ENCODE measurements at regions not wholly inside any gene's neighbourhood (a gene's known extent, or its start where the extent isn't known, plus 50 kb on each side); places are given as distances from the start of the nearest gene placed in this dataset.

DNA sequence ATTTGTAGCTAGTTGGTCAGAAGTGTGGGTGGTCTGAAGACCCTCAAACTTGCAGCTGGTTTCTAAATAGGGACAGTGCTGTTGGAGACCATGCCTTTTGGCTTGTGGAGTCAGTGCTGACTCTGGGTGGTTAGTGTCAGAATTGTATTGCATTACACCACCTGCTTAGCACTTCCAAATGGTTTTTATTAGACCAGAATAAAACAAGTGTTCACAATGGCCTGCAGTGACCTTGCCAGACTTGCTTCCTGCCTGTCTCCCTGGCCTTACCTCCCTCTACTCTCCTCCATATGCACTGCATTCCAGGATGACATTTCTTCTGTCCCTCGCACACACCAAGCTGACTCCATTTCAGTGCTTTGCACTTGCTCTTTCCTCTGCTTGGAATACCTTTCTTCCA lies 72.7 kb upstream of the CNIH3 start:
- Histone ChIP-seq H3K4me1 (ENCODE audit: insufficient read depth, low read length, poor library complexity, severe bottlenecking) (peaks cover 47% of the 10 kb centered on the region), H2AFZ (ENCODE audit: low read length) (no peak overlapping the region), H3K9me2 (replicated peaks; ENCODE audit: low read depth, low read length) (no peaks in the 10 kb centered on the region), H3K9ac (ENCODE audit: low read depth, low read length, poor library complexity, severe bottlenecking) (no peak overlapping the region), H3F3A (ENCODE audit: low read depth) (peaks cover 6% of the 10 kb centered on the region), H3K4me2 (ENCODE audit: low read depth, low read length, poor library complexity, severe bottlenecking) (peak overlapping the region; percentile 69), H4K20me1 (ENCODE audit: insufficient read depth, low read length, poor library complexity, severe bottlenecking) (no peaks in the 10 kb centered on the region), H3K4me3 (ENCODE audit: low read length, poor library complexity, severe bottlenecking) (peak overlapping the region; percentile 32), H3K79me2 (ENCODE audit: insufficient read depth, low read length) (no peaks in the 10 kb centered on the region), H3K27me3 (ENCODE audit: insufficient read depth, low read length, poor library complexity, severe bottlenecking) (no peaks in the 10 kb centered on the region), H3K9me3 (ENCODE audit: insufficient read depth, low read depth, low read length) (no peaks in the 10 kb centered on the region), H3K36me3 (ENCODE audit: insufficient read depth, low read length) (no peaks in the 10 kb centered on the region)
- TF ChIP-seq, protein P1, sequence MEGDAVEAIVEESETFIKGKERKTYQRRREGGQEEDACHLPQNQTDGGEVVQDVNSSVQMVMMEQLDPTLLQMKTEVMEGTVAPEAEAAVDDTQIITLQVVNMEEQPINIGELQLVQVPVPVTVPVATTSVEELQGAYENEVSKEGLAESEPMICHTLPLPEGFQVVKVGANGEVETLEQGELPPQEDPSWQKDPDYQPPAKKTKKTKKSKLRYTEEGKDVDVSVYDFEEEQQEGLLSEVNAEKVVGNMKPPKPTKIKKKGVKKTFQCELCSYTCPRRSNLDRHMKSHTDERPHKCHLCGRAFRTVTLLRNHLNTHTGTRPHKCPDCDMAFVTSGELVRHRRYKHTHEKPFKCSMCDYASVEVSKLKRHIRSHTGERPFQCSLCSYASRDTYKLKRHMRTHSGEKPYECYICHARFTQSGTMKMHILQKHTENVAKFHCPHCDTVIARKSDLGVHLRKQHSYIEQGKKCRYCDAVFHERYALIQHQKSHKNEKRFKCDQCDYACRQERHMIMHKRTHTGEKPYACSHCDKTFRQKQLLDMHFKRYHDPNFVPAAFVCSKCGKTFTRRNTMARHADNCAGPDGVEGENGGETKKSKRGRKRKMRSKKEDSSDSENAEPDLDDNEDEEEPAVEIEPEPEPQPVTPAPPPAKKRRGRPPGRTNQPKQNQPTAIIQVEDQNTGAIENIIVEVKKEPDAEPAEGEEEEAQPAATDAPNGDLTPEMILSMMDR (conservative IDR thresholded peaks at IDR 0.05; ENCODE audit: low read length), result no peak
- TF ChIP-seq EZH2phosphoT487 (IDR thresholded peaks at IDR 0.05; ENCODE audit: borderline replicate concordance), result no peak

- no peak overlapping the region for H3K4me2 ChIP-seq (ENCODE audit: low read depth, low read length, poor library complexity, severe bottlenecking)
- no peaks in the 10 kb centered on the region for H3K79me2 ChIP-seq (ENCODE audit: insufficient read depth, low read length)
- no peaks in the 10 kb centered on the region for H3K36me3 ChIP-seq (ENCODE audit: insufficient read depth, low read length)
- H3K9ac ChIP-seq (ENCODE audit: low read depth, low read length, poor library complexity, severe bottlenecking), result no peak overlapping the region
- no peak overlapping the region for H3K4me3 ChIP-seq (ENCODE audit: low read length, poor library complexity, severe bottlenecking)
- peaks cover 6% of the 10 kb centered on the region for H3F3A ChIP-seq (ENCODE audit: low read depth)
- H3K9me2 ChIP-seq (replicated peaks; ENCODE audit: low read depth, low read length), result no peaks in the 10 kb centered on the region
- H3K9me3 ChIP-seq (ENCODE audit: insufficient read depth, low read depth, low read length), result no peaks in the 10 kb centered on the region
- TF ChIP-seq, protein P1 (conservative IDR thresholded peaks at IDR 0.05; ENCODE audit: low read length), result no peak
- no peak for TF ChIP-seq EZH2phosphoT487 (IDR thresholded peaks at IDR 0.05; ENCODE audit: borderline replicate concordance)
- H4K20me1 ChIP-seq (ENCODE audit: insufficient read depth, low read length, poor library complexity, severe bottlenecking), result no peaks in the 10 kb centered on the region
- H3K27me3 ChIP-seq (ENCODE audit: insufficient read depth, low read length, poor library complexity, severe bottlenecking), result no peaks in the 10 kb centered on the region
- peaks cover 47% of the 10 kb centered on the region for H3K4me1 ChIP-seq (ENCODE audit: insufficient read depth, low read length, poor library complexity, severe bottlenecking)
- no peak overlapping the region for H2AFZ ChIP-seq (ENCODE audit: low read length)
Measured at GRCh38 chr1:224544346-224545110, 71.6 kb upstream of the CNIH3 start.

DNA sequence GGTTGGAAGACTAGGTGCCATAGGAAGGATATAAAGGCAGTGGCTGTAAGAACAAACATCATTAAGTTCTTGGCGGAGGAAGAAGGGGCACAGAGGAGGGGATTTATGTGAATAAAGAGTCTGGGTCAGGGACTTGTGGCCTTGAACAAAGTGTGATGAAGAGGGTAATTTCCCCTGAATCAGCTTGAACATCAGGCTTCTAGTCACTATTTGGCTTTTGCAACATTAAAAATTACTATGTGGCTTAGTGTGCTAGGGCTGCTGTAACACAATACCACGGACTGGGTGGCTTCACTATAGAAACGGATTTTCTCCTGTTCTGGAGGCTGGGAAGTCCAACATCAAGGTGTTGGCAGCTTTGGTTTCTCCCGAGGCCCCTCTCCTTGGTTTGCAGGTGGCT lies 70.5 kb upstream of the CNIH3 start:
- Histone ChIP-seq H4K20me1 (ENCODE audit: insufficient read depth, low read length, poor library complexity, severe bottlenecking) (no peaks in the 10 kb centered on the region), H2AFZ (ENCODE audit: low read length) (no peak overlapping the region), H3K4me3 (ENCODE audit: low read length, poor library complexity, severe bottlenecking) (no peak overlapping the region), H3K9me3 (ENCODE audit: insufficient read depth, low read depth, low read length) (no peaks in the 10 kb centered on the region), H3F3A (ENCODE audit: low read depth) (peaks cover 6% of the 10 kb centered on the region), H3K4me2 (ENCODE audit: low read depth, low read length, poor library complexity, severe bottlenecking) (no peak overlapping the region), H3K79me2 (ENCODE audit: insufficient read depth, low read length) (no peaks in the 10 kb centered on the region), H3K27me3 (ENCODE audit: insufficient read depth, low read length, poor library complexity, severe bottlenecking) (no peaks in the 10 kb centered on the region), H3K9ac (ENCODE audit: low read depth, low read length, poor library complexity, severe bottlenecking) (no peak overlapping the region), H3K4me1 (ENCODE audit: insufficient read depth, low read length, poor library complexity, severe bottlenecking) (peaks cover 37% of the 10 kb centered on the region), H3K36me3 (ENCODE audit: insufficient read depth, low read length) (no peaks in the 10 kb centered on the region), H3K9me2 (replicated peaks; ENCODE audit: low read depth, low read length) (no peaks in the 10 kb centered on the region)
- TF ChIP-seq, protein P1 (conservative IDR thresholded peaks at IDR 0.05; ENCODE audit: low read length), result no peak
- TF ChIP-seq EZH2phosphoT487 (IDR thresholded peaks at IDR 0.05; ENCODE audit: borderline replicate concordance), result no peak
